Heart left ventricle (tissue), 13 donors: ENCODE measurements at regions not wholly inside any gene's neighbourhood (a gene's known extent, or its start where the extent isn't known, plus 50 kb on each side); places are given as distances from the start of the nearest gene placed in this dataset.

ENCODE experiments used
- POLR2A ChIP-seq, 2 donors: fragments of 450-650 bp; IDR thresholded peaks; one replicate each; pipeline ENCODE4 v1.6.1; 2017; ENCODE audit warnings: antibody characterized with exemption in 2 of 2, mild to moderate bottlenecking in 2 of 2, moderate library complexity in 2 of 2
- TF ChIP-seq, protein P1 (sequence below), 12 donors: fragments of 200-600 bp; sonication (generic) in 4 of 12; IDR thresholded peaks; one replicate each; pipeline versions ENCODE4 v1.5.0 to v1.8.0; 2018 to 2022; ENCODE audit warnings: antibody characterized with exemption in 12 of 12, mild to moderate bottlenecking in 5 of 12
- donor health status: ischemic (EF 13 %, LVEDD 7.1; RV severe dilation, severe dysfunction).
- donor health status: DM: no; HTN: yes; CAD: no.
- donor health status: DM: no; HTN: no; CAD: no.
- donor health status: ischemic (EF 25% LVEDD 6.9; RV normal size, moderate dysfunction).
- donor health status: ischemic (EF 25% LVEDD 5.7; RV mildly dilated, moderate dysfunction).
- donor health status: ischemic (EF 35%, LVEDD 5.7; RV mildly dilated, moderate dysfunction).
- donor health status: nonischemic (EF 11% LVEDD 7.7; RV severe dilation, severe dysfunction).
- donor health status: DM: yes; HTN: yes; CAD: no.
- donor health status: PGD.
- donor health status: ischemic (EF 29% LVEDD 5.4; RV normal size, mild dysfunction).
- donor health status: nonischemic (EF 23%, LVEDD 6.1; RV moderate dilation, normal function).

DNA sequence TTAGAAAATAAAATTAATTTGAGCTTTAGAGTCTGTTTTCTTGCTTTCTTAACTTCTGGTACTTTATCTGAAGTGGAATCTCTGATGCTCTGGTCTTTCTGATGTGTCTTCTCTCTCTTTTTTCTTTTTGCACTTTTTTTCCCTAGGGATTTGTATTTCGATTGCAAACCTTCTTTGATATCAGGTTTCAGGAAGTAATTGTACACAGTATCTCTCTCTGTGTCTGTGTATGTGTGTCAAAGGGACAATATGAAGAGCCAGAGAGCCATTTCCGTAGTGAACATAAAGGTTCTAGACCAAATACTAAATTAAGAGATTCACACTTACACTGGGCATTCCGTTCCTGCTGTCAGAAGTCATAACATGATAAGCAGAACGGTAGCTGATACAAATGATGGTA, 325.0 kb downstream of the PCDH7 start:
- TF ChIP-seq POLR2A (IDR thresholded peaks at IDR 0.05): no peak
- TF ChIP-seq, protein P1, sequence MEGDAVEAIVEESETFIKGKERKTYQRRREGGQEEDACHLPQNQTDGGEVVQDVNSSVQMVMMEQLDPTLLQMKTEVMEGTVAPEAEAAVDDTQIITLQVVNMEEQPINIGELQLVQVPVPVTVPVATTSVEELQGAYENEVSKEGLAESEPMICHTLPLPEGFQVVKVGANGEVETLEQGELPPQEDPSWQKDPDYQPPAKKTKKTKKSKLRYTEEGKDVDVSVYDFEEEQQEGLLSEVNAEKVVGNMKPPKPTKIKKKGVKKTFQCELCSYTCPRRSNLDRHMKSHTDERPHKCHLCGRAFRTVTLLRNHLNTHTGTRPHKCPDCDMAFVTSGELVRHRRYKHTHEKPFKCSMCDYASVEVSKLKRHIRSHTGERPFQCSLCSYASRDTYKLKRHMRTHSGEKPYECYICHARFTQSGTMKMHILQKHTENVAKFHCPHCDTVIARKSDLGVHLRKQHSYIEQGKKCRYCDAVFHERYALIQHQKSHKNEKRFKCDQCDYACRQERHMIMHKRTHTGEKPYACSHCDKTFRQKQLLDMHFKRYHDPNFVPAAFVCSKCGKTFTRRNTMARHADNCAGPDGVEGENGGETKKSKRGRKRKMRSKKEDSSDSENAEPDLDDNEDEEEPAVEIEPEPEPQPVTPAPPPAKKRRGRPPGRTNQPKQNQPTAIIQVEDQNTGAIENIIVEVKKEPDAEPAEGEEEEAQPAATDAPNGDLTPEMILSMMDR (IDR thresholded peaks at IDR 0.05): no peak
